ENCODE measurements at regions not wholly inside any gene's neighbourhood (a gene's known extent, or its start where the extent isn't known, plus 50 kb on each side); places are given as distances from the start of the nearest gene placed in this dataset.
"Not testable (repeated sequence)": the region's sequence is repeated elsewhere in the genome, so short reads cannot be mapped to it uniquely, and the experiment has no call there.

GRCh38 chr5:18720002-18720401 is 1085.7 kb downstream of the TAF11L14 start:
- TF ChIP-seq, protein P1, sequence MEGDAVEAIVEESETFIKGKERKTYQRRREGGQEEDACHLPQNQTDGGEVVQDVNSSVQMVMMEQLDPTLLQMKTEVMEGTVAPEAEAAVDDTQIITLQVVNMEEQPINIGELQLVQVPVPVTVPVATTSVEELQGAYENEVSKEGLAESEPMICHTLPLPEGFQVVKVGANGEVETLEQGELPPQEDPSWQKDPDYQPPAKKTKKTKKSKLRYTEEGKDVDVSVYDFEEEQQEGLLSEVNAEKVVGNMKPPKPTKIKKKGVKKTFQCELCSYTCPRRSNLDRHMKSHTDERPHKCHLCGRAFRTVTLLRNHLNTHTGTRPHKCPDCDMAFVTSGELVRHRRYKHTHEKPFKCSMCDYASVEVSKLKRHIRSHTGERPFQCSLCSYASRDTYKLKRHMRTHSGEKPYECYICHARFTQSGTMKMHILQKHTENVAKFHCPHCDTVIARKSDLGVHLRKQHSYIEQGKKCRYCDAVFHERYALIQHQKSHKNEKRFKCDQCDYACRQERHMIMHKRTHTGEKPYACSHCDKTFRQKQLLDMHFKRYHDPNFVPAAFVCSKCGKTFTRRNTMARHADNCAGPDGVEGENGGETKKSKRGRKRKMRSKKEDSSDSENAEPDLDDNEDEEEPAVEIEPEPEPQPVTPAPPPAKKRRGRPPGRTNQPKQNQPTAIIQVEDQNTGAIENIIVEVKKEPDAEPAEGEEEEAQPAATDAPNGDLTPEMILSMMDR (IDR thresholded peaks at IDR 0.05), result no peak
- H3K9me3 ChIP-seq (ENCODE audit: control insufficient read depth, low read length), result no peaks in the 10 kb centered on the region
- H3K4me1 ChIP-seq, result no peaks in the 10 kb centered on the region
- H2AFZ ChIP-seq, result no peak overlapping the region
- H3K27me3 ChIP-seq (ENCODE audit: control insufficient read depth, insufficient read depth, low read length), result no peaks in the 10 kb centered on the region
- no peak overlapping the region for H3K4me2 ChIP-seq (ENCODE audit: low read length)
- H3K27ac ChIP-seq, result no peak overlapping the region
- no peaks in the 10 kb centered on the region for H3K36me3 ChIP-seq (ENCODE audit: control insufficient read depth, insufficient read depth, low read length)
- H3K9ac ChIP-seq, result no peak overlapping the region
- no peak overlapping the region for H3K4me3 ChIP-seq (ENCODE audit: low read depth, low read length)
- H3K79me2 ChIP-seq, result no peaks in the 10 kb centered on the region

DNA sequence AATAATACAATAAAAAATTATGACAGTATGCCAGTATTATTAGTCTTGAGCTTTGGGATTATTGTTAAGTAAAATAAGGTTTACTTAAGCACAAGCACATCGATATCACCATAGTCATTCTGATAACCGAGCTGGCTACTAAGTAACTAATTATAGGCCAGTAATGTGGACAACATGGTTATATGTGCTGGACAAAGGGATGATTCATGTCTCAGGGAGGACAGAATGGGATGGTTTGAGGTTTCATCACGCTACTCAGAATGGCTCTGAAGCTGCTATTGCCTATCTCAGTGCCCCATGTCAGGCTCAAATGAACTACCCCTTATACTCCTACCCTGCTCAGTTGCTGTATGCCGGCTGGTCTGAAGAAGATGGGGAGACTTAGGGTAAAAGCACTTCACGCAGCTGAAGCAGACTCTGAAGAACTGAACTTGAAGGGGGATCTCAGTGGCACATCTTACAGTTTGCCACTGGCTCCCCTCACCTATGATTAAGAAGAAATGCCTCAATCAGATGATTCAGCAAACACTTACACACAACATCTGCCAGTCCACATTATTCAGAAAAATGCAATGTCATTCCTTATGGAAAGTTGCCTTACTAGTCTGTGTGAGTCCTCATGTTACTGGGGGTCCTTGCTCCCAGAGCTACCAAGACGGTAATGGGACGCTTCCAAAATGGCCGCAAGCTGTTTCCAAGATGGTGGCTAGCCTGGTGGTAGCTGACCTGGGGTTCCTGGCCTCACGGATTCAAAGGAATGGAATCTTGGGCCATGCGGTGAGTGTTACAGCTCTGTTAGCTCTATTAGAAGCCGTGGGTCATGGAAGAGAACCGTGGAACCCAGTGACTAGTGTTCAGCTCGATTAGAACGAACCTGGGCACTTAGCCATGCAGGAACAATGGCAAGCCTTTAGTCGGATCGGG is 1098.6 kb downstream of the TAF11L14 start:
- TF ChIP-seq, protein P1 (IDR thresholded peaks at IDR 0.05), result no peak
- Histone ChIP-seq H3K4me1 (no peaks in the 10 kb centered on the region), H3K79me2 (no peaks in the 10 kb centered on the region)

GRCh38 chr5:18736051-18736398 is 1101.8 kb downstream of the TAF11L14 start:
- no peaks in the 10 kb centered on the region for H3K79me2 ChIP-seq
- no peaks in the 10 kb centered on the region for H3K36me3 ChIP-seq (ENCODE audit: control insufficient read depth, insufficient read depth, low read length)
- H3K9ac ChIP-seq, result no peak overlapping the region
- H3K4me1 ChIP-seq, result no peaks in the 10 kb centered on the region
- no peak overlapping the region for H3K4me2 ChIP-seq (ENCODE audit: low read length)
- TF ChIP-seq, protein P1 (IDR thresholded peaks at IDR 0.05), result no peak
- H3K4me3 ChIP-seq (ENCODE audit: low read depth, low read length), result no peak overlapping the region
- H3K27ac ChIP-seq, result no peak overlapping the region
- no peaks in the 10 kb centered on the region for H3K9me3 ChIP-seq (ENCODE audit: control insufficient read depth, low read length)
- H3K27me3 ChIP-seq (ENCODE audit: control insufficient read depth, insufficient read depth, low read length), result no peaks in the 10 kb centered on the region
- no peak overlapping the region for H2AFZ ChIP-seq

More for the DNA sequence above, 1098.6 kb downstream of the TAF11L14 start:
- no peaks in the 10 kb centered on the region for H3K36me3 ChIP-seq (ENCODE audit: control insufficient read depth, insufficient read depth, low read length)
- H3K4me2 ChIP-seq (ENCODE audit: low read length), result no peak overlapping the region
- H3K4me3 ChIP-seq (ENCODE audit: low read depth, low read length), result no peak overlapping the region
- H2AFZ ChIP-seq, result no peak overlapping the region
- no peaks in the 10 kb centered on the region for H3K9me3 ChIP-seq (ENCODE audit: control insufficient read depth, low read length)
- no peak overlapping the region for H3K9ac ChIP-seq
- H3K27ac ChIP-seq, result no peak overlapping the region
- H3K27me3 ChIP-seq (ENCODE audit: control insufficient read depth, insufficient read depth, low read length), result no peaks in the 10 kb centered on the region

- not testable (repeated sequence) for H3K79me2 ChIP-seq; H3K9me3 ChIP-seq (ENCODE audit: control insufficient read depth, low read length); H3K4me1 ChIP-seq; H3K36me3 ChIP-seq (ENCODE audit: control insufficient read depth, insufficient read depth, low read length); H3K27ac ChIP-seq; H3K4me3 ChIP-seq (ENCODE audit: low read depth, low read length); H2AFZ ChIP-seq; H3K27me3 ChIP-seq (ENCODE audit: control insufficient read depth, insufficient read depth, low read length); H3K9ac ChIP-seq; H3K4me2 ChIP-seq (ENCODE audit: low read length)
Observed at GRCh38 chr5:18736736-18737135, 1102.5 kb downstream of the TAF11L14 start.

- Histone ChIP-seq H3K36me3 (ENCODE audit: control insufficient read depth, insufficient read depth, low read length) (no peaks in the 10 kb centered on the region), H3K4me2 (ENCODE audit: low read length) (no peak overlapping the region), H3K27ac (no peak overlapping the region), H3K27me3 (ENCODE audit: control insufficient read depth, insufficient read depth, low read length) (no peaks in the 10 kb centered on the region), H3K4me3 (ENCODE audit: low read depth, low read length) (no peak overlapping the region), H3K9me3 (ENCODE audit: control insufficient read depth, low read length) (no peaks in the 10 kb centered on the region), H2AFZ (no peak overlapping the region), H3K9ac (no peak overlapping the region), H3K79me2 (no peaks in the 10 kb centered on the region), H3K4me1 (no peaks in the 10 kb centered on the region)
- TF ChIP-seq, protein P1 (IDR thresholded peaks at IDR 0.05), result no peak
Observed at GRCh38 chr5:18740301-18740700, 1106.0 kb downstream of the TAF11L14 start.
